ENCODE measurements at regions not wholly inside any gene's neighbourhood (a gene's known extent, or its start where the extent isn't known, plus 50 kb on each side); places are given as distances from the start of the nearest gene placed in this dataset.

GRCh38 chr4:110735686-110736085 lies 112.8 kb upstream of the PITX2 start:
- TF ChIP-seq POLR2A (IDR thresholded peaks at IDR 0.05; ENCODE audit: low read length) = no peak
- TF ChIP-seq GATA1 (IDR thresholded peaks at IDR 0.05; ENCODE audit: low read depth, low read length) = no peak
